Brain pericyte (primary cell): ENCODE measurements at regions not wholly inside any gene's neighbourhood (a gene's known extent, or its start where the extent isn't known, plus 50 kb on each side); places are given as distances from the start of the nearest gene placed in this dataset.

Source experiments
- DNase-seq: peaks from one replicate; pipeline ENCODE4 v3.0.0-alpha.2; 2012; ENCODE audit warnings: low read depth, low spot score

DNA sequence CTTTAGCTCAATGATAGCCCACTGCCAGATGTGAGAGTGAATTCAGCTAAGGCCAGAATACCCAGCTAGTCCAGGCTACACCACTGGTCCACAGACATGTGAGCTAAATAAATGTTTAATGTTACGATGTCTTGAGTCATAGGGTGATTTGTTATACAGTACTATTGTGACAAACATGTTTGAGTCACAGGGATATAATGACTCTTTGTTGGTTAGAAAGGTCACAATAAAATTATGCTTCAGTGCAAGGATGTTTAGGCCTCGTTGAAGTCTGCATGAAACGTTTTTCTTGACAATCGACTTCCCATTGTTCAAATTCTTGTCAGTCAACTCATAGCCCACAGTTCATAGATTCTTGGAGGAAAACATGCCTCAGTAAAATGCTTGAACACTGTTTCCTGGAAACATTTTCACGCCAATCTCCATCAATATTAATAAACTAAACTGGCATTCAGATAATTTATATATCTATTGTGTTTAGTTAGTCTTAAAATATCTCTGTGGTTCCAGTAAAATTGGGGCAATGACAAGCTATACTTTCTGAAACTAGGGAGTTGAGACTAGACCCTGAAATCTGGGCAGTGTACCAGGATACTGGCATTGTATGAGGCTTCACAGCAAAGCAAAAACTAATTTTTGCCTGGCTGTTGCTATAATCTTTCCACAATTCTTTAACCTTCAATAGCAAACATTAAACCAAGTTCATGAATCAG lies 650.8 kb upstream of the KIRREL3 start:
- DNase-seq = no peak

DNA sequence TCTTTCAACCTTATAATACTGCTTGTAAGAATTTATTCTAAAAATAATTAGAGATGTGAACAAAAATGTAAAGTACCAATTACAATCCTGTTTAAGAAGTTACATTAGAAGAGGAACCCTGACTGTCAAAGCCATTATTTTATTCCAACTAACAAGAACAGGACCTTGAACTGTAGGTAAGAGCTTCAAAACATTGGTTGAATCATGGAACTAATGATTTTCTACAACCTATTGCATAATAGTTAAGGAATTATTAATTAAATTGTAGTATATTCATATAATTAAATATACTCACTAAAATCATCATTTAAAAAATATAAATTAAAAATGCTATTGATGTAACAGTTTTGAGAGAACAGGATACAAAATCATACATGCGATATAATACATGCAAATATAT lies 649.4 kb upstream of the KIRREL3 start:
- DNase-seq = no peak

DNA sequence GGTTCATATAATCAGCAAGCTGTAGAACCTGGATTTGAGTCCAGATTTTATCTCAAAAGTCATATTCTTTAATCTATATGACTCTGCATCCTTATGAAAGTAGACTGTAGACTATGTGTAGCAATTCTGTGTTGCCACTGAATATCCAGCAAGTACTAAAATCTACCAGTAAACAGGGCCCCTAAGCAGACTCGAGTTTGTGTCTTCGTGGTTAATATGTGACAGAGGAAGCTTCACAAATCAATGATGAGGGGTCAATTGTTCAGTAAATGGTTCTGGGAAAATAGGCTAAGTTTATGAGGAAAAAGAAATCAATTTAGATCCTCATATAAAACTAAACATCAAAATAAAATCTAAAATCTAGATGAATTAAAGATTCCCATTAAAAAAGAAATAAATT lies 648.5 kb upstream of the KIRREL3 start:
- no peak for DNase-seq

DNA sequence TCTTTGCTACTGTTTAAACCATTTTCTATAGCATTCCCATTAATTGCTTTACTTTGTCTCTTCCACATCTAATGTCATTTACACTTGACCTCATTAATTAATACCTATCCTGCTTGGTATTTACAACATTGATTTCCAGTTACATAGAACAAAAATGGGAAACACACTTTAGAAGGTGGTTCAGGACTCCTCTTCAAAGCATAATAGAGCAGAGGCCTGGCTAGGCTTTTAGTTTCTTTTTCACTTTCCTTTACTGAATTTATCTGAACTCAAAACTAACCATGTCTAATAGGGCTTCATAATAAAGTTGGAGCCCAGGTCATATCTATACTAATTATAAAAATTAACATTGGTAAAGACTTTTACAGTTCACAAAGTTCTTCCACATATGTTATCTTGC lies 648.0 kb upstream of the KIRREL3 start:
- no peak for DNase-seq

DNA sequence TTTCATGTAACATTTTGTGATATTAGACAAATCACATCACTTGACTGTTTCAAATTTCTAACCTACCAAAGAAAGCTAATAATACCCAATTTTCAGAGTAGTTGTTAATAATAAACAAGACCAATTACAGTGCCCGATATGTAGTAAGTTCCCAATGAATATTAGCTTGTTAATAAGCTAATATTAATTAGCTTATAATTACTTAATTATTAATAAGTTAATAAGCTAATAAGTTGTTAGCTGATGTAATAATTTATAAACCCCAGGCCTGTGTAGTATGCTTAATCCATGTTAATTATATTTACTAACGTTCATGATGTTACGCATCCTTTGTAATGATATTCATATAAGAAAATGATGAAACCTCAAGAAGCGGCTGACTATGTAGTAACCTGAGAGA lies 643.8 kb upstream of the KIRREL3 start:
- no peak for DNase-seq

DNA sequence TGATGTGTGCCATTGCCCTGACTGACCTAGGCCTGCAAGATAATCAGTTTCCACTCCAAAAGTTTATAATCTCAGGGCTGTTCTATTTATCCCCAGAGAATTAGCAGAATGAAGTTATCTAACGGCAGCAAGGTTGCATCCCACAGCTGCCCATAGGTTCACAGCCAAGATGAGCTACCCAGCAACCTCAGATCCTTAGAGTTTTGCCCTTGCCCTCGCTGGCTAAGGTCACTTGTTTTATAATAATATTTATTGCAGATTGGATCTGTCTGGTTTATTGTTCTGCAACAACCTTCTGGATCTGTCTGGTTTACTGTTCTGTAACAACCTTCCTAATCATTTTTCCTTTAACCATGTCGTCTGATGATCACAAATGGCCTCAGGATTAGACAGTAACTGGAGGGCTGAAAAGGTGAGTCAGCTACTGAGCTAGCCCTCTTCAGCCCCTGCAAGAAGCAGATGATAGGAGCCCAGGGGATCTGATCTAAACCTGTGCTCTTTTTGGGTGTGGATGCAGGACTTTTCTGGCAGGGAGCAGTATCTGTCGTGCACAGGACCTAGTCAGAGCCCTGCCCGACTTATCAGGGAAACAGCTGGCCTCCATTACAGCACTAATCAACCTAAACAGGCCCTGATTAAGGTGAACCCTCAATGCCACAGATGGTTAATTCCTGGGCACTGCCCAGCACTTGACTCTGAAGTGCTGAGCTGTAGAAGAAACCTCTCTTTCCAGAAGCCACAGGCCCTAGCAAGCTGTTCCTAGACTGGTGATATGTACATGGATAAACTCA lies 642.9 kb upstream of the KIRREL3 start:
- DNase-seq = no peak

DNA sequence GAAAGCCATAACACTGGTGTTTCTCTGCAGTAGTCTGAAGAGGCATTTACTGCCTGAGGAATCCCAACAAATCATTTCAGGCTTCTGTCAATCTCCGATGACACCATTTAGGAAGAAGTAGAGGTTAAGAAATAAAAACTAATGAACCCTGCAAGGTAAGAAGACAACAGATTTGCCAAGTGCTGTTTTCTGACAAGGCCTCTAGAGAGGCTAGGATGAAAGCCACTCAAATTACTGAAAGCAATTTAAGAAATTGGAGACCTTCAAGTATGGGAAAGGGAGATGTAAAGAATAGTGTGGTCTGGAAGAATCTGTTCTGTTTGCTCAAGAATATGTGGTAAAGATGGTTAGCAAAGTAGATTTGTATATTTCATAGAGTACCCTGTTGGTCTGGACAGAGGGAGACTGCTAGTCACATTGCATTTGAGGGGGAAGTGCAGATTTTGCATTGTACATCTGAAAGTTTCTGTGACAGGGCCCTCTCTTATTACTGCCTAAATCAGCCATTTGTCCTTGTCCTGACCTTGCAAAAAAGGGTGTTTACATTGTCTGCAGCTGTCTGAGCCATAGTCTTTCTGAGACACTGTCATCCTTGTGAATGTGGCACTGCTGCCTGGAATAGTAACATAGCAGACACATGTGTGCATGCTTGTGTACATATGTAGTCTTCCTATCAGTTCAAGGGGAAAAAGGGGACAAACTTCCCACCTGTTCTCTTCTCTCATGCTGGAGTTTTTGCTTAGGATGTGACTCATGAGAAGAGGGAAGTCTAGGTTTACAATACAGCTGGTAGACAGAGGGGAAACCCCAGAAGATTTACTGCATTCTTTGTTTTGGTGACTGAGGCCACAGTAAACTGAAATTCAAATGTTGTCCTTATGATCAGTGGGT lies 640.2 kb upstream of the KIRREL3 start:
- no peak for DNase-seq

DNA sequence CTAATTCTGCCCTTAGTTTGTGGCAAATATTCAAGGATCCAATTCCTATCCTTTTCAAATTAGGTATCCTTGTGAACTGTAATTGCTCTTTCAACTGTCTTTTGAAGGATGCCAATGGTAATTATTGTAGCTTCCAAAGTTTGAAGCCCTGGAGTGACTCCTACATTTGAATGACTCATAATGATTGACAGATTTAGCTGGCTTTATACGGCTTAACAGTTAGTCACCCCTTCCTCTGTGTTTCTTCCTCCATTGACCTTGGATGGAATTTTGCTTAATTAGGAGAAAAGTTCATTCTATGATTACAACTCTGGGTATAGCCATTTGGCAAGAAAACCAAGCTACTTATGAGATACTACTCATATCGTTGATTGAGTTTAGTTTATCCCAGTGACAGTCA lies 639.3 kb upstream of the KIRREL3 start:
- no peak for DNase-seq

DNA sequence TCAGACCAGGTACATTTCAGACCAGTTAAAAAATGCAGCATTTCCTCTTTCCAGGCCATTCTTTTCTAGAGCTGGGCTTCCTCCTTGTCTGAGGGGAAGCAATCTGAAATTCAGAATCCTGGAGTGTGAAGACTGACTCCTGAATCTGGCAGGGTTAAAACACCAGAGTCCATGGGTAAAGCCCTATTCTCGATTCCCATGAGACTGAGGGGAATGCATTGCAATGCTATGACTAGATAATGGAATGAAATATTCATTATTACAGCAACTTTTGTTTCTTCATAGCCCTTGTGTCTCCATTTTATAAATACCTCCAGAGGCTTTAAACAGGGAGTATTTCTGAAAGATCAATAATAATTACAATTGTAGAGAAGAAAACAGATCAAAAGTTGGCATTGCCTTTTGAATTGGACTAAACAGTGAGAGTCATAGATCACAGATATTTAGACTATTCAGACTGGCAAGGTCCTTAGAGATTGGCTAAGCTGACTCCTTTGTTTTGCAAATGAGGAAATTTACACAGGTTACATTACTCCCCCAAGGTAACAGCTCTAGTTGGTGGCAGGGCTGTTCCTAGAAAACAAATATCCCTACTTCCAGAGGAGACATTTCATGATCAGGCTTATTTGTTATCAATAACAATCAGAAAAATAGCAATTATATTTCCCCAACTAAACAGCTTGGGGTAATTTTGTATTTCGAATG lies 632.6 kb upstream of the KIRREL3 start:
- DNase-seq = no peak

DNA sequence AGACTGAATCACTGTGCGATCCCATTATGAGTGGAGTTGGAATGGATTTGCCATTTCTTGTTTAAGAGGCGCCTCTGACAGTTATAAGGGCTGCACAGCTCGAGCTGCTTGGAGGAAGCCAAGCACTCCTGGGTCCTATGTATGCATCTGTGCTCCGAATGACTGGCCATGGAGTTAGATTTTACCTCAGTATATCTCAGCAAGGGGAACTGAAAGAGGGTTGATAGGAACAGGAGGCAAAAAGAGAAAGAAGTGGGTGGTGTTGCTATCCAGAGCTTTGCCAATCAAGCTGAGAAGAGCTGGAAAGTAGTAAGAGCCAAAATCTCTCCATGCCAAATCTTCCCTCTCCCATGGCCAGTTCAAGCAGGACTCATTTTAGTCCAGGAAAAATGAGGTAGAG lies 632.0 kb upstream of the KIRREL3 start:
- no peak for DNase-seq

DNA sequence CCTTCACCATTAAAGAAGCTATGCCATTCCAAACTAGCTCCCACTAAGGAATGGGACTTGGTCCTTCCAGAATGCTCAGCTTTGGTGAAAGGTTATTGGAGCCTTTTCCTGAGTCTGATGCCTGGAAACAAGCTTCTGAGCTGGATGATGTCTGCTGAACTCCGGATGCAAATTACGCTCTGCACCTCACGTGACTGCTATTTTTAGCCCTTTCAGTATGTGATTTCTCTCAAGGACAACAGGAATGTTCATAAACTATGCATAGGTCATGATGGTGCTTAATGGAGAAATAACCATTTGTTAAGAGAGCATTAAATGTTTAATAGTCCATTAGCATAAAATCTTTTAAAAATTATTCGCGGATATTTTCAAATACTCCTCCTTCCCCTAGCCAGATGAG lies 631.4 kb upstream of the KIRREL3 start:
- no peak for DNase-seq

DNA sequence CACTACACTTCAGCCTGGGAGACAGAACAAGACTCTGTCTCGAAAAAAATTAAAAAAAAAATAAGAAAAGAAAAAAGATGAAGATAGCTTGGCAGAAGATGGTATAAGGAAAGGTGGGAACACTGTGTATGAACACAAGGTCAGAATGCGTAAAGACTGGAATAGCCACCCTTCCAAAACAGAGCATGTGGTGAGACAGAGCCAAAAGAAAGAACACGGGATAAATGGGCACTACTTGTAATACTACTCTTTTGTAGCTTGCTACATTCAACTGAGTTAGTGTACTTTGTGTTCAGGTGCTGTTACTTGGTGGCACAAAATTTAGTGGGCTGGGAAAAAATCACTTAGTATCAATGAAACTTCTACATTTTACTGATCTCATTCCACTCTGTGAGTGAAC lies 628.6 kb upstream of the KIRREL3 start:
- DNase-seq = no peak

DNA sequence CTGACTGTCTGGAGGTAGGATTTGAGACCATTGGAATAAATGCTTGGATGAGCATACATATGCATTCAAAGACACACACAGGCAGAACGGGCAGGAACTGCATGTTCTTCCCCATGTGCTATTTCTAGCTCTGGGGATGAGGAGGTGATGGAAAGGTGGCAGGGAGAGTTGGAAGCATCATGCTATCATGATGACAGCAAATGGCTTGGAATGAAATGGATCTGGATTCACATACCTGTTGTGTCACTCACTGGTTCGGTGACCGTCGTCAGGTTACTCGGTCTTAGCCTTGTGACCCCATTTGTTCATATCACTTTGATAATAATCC lies 627.9 kb upstream of the KIRREL3 start:
- DNase-seq = no peak

DNA sequence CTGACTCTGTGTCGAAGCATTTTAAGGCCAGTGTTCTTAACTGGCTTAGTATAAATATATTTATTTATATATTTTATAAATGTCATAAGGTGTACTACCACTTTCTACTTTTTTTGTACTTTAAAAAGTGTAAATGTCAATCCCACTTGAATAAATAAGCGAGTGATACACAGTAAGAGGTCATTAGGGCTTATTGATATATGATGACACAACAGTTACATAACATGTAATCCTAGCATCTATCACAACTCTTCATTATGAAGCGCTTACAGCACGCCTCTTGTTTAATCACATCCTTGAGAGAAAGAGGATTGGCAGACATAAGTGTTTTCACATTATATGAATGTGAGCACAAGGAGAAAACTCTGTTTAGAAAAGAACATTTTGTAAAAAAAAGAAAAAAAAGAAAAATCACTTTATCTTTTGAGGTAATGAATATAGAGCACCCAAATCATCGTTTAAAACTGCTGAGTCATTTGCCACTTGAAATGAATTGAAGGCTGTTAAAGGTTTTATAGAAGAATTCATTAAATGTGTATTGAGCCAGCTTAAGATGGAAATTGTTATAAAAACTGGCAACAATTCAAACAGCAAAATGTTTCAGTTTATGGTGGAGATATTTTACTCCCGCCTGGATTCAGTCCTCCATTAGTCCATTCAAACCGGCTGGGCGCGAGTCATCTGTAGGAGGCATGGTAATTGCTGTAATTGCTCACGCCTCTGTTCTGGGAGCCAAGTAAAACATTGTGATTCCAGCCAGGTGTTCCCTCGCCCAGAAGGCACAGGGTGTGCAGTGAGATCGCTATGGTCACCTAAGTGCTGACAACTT lies 627.3 kb upstream of the KIRREL3 start:
- no peak for DNase-seq

DNA sequence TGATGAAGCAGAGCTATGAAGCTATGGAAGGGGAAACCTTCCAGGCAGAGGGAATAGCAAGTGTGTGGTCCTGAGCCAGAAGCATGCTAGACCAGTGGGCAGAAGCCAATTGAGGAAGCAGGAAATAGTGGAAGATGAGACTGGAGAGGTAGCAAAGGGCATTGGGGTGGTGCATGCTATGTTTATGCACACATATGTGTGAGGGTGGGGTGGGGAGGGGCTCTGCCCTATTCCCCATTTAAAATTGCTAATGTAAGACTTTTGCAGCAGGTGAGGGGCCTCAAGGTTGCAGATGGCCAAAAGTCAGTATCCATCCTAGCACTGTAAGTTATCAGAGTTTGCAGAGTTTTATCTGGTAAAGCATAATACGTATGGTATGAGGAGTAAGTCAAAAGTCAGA lies 626.6 kb upstream of the KIRREL3 start:
- no peak for DNase-seq

DNA sequence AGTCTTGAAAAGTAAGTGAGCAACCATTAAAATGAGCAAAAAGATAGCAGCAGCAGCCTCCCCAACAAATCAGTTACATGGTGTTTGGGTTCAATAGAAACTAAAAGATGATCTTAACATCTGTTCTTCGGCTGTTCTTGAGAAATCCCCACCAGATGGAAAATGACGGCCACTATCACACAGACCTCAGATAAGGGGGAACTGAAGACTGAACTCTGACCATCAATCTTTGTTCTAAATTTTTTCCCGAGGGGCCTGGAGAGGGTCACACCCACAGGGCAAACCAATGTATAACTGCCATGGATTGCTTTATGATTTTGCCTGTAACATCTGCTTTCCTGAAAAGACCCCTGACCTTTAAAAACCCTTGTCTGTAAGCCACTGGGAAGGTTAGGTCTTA lies 624.8 kb upstream of the KIRREL3 start:
- no peak for DNase-seq

DNA sequence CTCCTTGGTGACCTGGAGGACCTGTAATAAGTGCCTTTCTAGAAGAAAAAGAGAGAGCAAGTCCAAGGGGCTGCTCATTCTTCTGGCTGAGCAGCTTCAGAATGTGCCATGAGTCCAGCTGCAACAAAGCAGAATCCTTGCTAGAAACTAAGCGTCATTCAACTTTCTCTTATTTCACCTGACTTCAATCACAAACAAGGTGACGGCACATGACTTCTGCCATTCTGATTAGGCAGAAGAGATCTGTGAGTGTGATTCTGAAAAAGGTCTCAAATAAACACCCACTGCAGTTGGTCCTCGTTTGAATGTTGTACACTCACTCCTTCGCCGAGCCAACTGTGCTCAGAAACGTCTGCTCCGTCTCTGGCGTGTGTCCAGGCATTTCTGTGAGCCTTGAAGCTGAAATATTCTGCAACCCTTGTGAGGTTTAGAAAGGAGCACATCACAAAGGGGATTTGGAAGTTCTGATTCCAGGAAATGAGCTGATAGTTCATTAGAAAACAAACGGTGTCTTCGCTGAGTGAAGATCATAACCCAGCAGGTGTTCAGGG lies 623.8 kb upstream of the KIRREL3 start:
- DNase-seq = no peak

DNA sequence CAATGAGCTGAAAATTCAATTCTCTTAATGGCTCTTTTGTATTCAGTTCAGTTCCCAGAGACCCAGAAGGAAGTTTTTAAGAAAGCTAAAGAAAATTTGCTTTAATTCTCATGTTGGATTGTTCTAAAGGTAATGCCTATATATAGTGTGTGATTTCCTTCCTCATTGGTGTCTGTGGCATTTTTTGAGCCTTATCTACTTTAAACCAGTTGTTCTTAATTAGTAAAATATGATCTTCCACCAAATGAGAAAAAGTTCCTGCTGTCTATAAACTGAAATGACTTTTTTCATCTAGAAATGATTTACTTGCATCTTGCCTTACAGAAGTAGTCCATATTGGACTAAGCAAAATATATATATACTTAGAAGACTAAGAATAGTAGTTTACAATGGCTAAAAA lies 622.1 kb upstream of the KIRREL3 start:
- no peak for DNase-seq

DNA sequence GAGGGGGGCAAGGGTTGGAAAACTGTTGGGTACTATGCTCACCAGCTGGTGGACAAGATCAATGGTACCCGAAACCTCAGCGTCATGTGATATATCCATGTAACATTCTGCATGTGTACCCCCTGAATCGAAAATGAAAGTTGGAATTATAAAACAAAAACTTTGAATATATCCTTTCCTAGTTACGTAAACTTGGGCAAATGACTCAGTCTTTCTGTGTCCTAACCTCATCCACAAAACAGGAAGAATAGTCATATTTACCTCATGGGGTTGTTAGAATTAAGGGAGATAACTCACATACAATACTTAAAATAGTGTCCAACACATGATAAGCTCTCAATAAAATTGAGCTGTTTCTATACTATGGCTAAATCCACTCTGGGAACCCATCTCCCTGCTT lies 620.1 kb upstream of the KIRREL3 start:
- DNase-seq = no peak

DNA sequence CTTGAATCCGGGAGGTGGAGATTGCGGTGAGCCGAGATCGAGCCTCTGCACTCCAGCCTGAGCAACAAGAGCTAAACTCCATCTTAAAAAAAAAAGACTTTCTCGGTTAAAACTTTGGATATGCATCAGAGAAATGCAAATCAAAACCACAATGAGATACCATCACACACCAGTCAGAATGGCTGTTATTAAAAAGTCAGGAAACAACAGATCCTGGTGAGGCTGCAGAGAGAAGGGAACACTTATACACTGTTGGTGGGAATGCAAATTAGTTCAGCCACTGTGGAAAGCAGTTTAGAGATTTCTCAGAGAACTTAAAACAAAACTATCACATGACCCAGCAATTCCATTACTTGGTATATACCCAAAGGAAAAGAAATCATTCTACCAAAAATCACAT lies 619.4 kb upstream of the KIRREL3 start:
- no peak for DNase-seq

DNA sequence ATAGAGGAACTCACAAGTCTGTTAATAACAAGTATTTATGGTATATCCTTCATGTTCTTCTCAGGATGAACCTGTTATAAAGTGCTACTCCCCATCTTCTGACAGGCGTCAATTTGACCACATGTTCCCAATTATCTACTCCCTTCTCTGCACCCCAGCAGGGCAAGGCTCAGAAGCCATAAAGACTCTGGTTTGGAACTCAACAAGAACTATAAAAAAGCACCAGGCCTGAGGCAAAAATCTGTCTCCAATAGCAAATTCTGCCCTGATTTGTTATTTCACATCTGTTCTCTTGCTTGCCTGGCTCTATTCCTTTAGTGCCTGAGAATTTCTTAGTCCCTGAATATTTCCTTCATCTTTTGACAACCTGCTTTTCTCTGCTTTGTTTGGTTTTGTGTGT lies 618.2 kb upstream of the KIRREL3 start:
- no peak for DNase-seq
